C4-2B (cell line): ENCODE measurements at regions not wholly inside any gene's neighbourhood (a gene's known extent, or its start where the extent isn't known, plus 50 kb on each side); places are given as distances from the start of the nearest gene placed in this dataset.

Source experiments
- H3K27ac ChIP-seq: fragments of 450-650 bp; 2 replicates; pipeline ENCODE4 v1.5.1; 2017
- CTCF ChIP-seq: fragments of 450-650 bp; conservative IDR thresholded peaks from 2 replicates; pipeline ENCODE4 v1.5.1; 2017; ENCODE audit warnings: mild to moderate bottlenecking
- ZFX ChIP-seq: fragments of 450-650 bp; IDR thresholded peaks from 2 replicates; pipeline ENCODE4 v1.6.1; 2017

- TF ChIP-seq ZFX (no peak), CTCF (no peak)
- no peak overlapping the region for H3K27ac ChIP-seq
These were observed 427.7 kb downstream of the MDFIC start for GRCh38 chr7:115349635-115350034.

GRCh38 chr7:115346685-115347084, 424.8 kb downstream of the MDFIC start:
- TF ChIP-seq ZFX = no peak
- TF ChIP-seq CTCF = no peak
- H3K27ac ChIP-seq = no peak overlapping the region

- H3K27ac ChIP-seq = no peak overlapping the region
- TF ChIP-seq ZFX (no peak), CTCF (peak; percentile 43)
These were observed 418.9 kb downstream of the MDFIC start for GRCh38 chr7:115340828-115341227.

DNA sequence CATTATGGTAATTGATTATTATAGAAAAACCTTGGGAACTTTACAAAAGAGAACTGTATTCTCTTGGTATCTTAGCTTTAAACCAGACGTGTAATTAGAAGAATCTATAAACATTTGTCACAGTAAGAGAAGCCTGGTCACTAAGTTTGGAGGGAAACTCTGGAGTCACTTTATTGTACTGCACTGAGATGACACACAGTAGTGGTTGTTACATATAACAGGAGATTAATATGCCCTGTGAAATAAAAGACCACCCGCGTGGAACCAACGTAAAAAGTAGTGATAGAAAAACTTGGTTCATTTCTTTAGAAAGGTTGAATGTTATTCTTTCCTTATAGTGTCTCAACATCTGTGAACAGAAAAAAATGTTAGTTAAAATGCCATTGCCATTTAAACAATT, 416.1 kb downstream of the MDFIC start:
- no peak overlapping the region for H3K27ac ChIP-seq
- TF ChIP-seq ZFX = no peak
- no peak for TF ChIP-seq CTCF

GRCh38 chr7:115332691-115333090, 410.8 kb downstream of the MDFIC start:
- H3K27ac ChIP-seq = no peak overlapping the region
- TF ChIP-seq CTCF (no peak), ZFX (no peak)

DNA sequence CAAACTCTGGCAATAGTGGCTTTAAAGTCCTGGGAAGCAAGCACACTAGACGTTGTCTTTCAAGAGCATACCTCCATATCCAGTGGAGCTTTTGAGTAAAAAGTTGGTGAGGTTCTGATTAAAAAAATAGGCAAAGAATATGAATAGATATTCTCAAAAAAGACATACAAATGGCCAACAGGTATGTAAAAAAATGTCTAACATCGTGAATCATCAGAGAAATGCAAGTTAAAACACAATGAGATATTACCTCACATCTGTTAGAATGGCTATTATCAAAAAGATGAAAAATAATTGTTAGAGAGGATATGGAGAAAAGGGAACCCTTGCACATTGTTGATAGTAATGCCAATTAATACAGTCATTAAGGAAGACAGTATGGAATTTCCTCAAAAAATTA, 407.1 kb downstream of the MDFIC start:
- TF ChIP-seq ZFX (no peak), CTCF (no peak)
- no peak overlapping the region for H3K27ac ChIP-seq

DNA sequence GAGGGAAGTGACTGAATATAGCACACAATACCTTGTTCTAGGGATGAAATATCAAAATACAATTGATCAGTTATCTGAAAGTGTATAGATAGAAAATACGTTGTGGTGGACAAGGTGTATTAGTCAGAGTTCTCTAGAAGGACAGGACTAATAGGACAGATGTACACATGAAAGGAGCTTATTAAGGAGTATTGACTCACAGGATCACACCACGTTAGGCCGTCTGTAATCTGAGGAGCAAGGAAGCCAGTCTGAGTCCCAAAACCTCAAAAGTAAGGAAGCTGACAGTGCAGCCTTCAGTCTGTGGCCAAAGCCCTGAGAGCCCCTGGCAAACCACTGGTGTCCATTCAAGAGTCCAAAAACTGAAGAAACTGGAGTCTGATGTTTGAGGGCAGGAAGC, 406.1 kb downstream of the MDFIC start:
- TF ChIP-seq CTCF (no peak), ZFX (no peak)
- H3K27ac ChIP-seq = no peak overlapping the region
